ENCODE measurements at regions not wholly inside any gene's neighbourhood (a gene's known extent, or its start where the extent isn't known, plus 50 kb on each side); places are given as distances from the start of the nearest gene placed in this dataset.

DNA sequence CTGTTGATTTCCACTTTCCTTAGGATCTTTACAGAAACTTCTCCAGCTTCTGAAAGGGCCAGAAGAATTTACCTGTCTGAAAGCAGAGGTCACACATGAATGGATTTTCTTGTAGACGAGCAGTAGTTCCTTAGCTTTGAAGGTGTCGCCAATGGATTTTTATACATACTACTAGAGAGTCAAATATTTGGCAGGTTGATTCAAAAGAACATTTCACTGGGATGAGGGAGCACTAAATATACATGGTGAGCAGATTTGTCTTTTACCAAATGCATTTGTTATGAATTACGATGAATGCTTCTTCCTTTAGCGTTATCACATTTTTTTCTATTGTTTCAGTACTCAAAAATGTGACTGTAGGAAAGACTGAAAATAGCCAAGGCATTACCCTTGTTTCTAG is 162.3 kb downstream of the PAX1 start:
- no CpG with 5 or more reads among the region's 4 CpGs for WGBS (ENCODE audit: insufficient coverage)

DNA sequence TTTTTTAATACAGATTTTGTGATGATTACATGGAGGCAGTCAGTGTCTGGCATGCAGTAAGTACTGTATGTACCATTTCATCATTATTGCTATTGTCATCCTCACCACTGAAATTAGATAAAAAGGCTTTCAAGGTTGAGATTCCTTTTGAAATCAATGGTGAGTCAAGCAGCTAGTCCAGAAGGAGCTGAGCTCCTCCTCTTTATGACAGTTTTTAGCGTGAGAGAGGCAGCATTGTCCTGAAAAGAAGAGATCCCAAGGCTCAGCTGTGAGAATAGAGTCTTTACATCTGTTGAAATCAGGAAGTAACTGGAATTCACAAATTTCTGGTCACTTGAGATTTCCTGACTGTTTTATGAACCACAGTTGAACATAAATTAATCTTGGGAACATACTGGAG is 161.9 kb downstream of the PAX1 start:
- Histone ChIP-seq H3K9me3 (replicated peaks in 1 of 2; ENCODE audit: control insufficient read depth in 1 of 2, insufficient read depth in 1 of 2, low read length in 2 of 2) (peaks cover 6 to 29% of the 10 kb centered on the region in 2 donors), H2AFZ (ENCODE audit: insufficient read depth, low read depth, low read length, poor library complexity, severe bottlenecking) (no peak overlapping the region), H3K4me1 (ENCODE audit: control insufficient read depth in 1 of 2, insufficient read depth in 2 of 2, low read length in 2 of 2) (no peaks in the 10 kb centered on the region), H3K27ac (ENCODE audit: low read depth in 1 of 2, low read length in 2 of 2) (no peak overlapping the region), H3K9ac (ENCODE audit: insufficient read depth, low read length, poor library complexity, severe bottlenecking) (no peak overlapping the region), H3K79me2 (ENCODE audit: insufficient read depth, low read length) (no peaks in the 10 kb centered on the region), H3K4me3 (replicated peaks in 1 of 3; ENCODE audit: low read depth in 2 of 3, low read length in 3 of 3) (no peak overlapping the region), H3K4me2 (replicated peaks; ENCODE audit: extremely low read depth, low read length, poor library complexity, severe bottlenecking) (no peak overlapping the region), H3K36me3 (replicated peaks in 1 of 2; ENCODE audit: control insufficient read depth in 1 of 2, insufficient read depth in 2 of 2, low read length in 2 of 2) (no peaks in the 10 kb centered on the region), H3K27me3 (ENCODE audit: control insufficient read depth in 2 of 2, insufficient read depth in 2 of 2, low read length in 2 of 2) (no peaks in the 10 kb centered on the region), H4K20me1 (ENCODE audit: insufficient read depth, low read length) (no peaks in the 10 kb centered on the region)
- peaks cover 0 to 10% (median 6%) of the 10 kb centered on the region in 7 donors for H3K9me3 Mint-ChIP-seq
- no peak for TF ChIP-seq CTCF (IDR thresholded peaks at IDR 0.05)
- no peak overlapping the region for H3K4me3 Mint-ChIP-seq
- no peaks in the 10 kb centered on the region for H3K36me3 Mint-ChIP-seq
- H3K27me3 Mint-ChIP-seq (ENCODE audit: low read depth in 3 of 3) = no peaks in the 10 kb centered on the region
- H3K4me1 Mint-ChIP-seq = no peaks in the 10 kb centered on the region
- DNase-seq = no peak
- no peak overlapping the region for H3K27ac Mint-ChIP-seq
- intact Hi-C loops (cut with micrococcal nuclease) = no loop called here
- 38% methylated on average over 1 of the region's 1 CpG for WGBS (ENCODE audit: insufficient coverage)

More for the DNA sequence above, 162.3 kb downstream of the PAX1 start:
- no peaks in the 10 kb centered on the region for H3K4me1 Mint-ChIP-seq
- no peak overlapping the region for H3K4me3 Mint-ChIP-seq
- Histone ChIP-seq H3K27me3 (ENCODE audit: control insufficient read depth in 2 of 2, insufficient read depth in 2 of 2, low read length in 2 of 2) (no peaks in the 10 kb centered on the region), H2AFZ (ENCODE audit: insufficient read depth, low read depth, low read length, poor library complexity, severe bottlenecking) (no peak overlapping the region), H3K4me2 (replicated peaks; ENCODE audit: extremely low read depth, low read length, poor library complexity, severe bottlenecking) (no peak overlapping the region), H3K27ac (ENCODE audit: low read depth in 1 of 2, low read length in 2 of 2) (no peak overlapping the region), H3K4me1 (ENCODE audit: control insufficient read depth in 1 of 2, insufficient read depth in 2 of 2, low read length in 2 of 2) (no peaks in the 10 kb centered on the region), H3K79me2 (ENCODE audit: insufficient read depth, low read length) (no peaks in the 10 kb centered on the region), H3K36me3 (replicated peaks in 1 of 2; ENCODE audit: control insufficient read depth in 1 of 2, insufficient read depth in 2 of 2, low read length in 2 of 2) (no peaks in the 10 kb centered on the region), H3K9ac (ENCODE audit: insufficient read depth, low read length, poor library complexity, severe bottlenecking) (no peak overlapping the region), H3K9me3 (replicated peaks in 1 of 2; ENCODE audit: control insufficient read depth in 1 of 2, insufficient read depth in 1 of 2, low read length in 2 of 2) (peaks cover 2 to 24% of the 10 kb centered on the region in 2 donors), H3K4me3 (replicated peaks in 1 of 3; ENCODE audit: low read depth in 2 of 3, low read length in 3 of 3) (no peak overlapping the region), H4K20me1 (ENCODE audit: insufficient read depth, low read length) (no peaks in the 10 kb centered on the region)
- intact Hi-C loops (cut with micrococcal nuclease) = no loop called here
- no peak for DNase-seq
- H3K9me3 Mint-ChIP-seq = peaks cover 0 to 8% (median 4%) of the 10 kb centered on the region in 7 donors
- no peak for TF ChIP-seq CTCF (IDR thresholded peaks at IDR 0.05)
- no peak overlapping the region for H3K27ac Mint-ChIP-seq
- no peaks in the 10 kb centered on the region for H3K36me3 Mint-ChIP-seq
- no peaks in the 10 kb centered on the region for H3K27me3 Mint-ChIP-seq (ENCODE audit: low read depth in 3 of 3)

Data from CD14-positive monocyte (primary cell).